Activated CD8-positive, alpha-beta memory T cell treated with anti-CD3 and anti-CD28 coated beads for 1 hour (primary cell): ENCODE measurements at regions not wholly inside any gene's neighbourhood (a gene's known extent, or its start where the extent isn't known, plus 50 kb on each side); places are given as distances from the start of the nearest gene placed in this dataset.

Source experiments
- DNase-seq, 2 donors: peaks; one replicate each; pipeline ENCODE4 v3.0.0-alpha.2; 2020; ENCODE audit warnings: low read depth in 1 of 2; ENCODE audit errors: extremely low read depth in 1 of 2

GRCh38 chr13:40458720-40458990, 207.8 kb downstream of the FOXO1 start:
- DNase-seq: no peak

DNA sequence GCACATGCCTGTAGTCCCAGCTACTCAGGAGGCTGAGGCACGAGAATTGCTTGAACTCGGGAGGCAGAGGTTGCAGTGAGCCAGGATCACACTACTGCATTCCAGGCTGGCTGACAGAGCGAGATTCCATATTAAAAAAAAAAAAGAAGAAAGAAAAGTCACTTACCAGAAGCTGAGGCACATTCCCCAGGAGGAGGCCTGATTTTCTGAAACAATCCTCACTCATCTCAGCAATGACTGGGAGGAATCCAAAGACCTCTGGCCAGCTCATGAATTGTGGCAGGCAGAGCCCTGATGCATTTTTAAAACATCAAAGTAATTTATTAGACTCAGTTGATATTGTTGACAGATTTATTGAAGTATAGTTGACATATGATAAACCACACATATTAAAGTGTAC, 206.3 kb downstream of the FOXO1 start:
- DNase-seq: no peak

DNA sequence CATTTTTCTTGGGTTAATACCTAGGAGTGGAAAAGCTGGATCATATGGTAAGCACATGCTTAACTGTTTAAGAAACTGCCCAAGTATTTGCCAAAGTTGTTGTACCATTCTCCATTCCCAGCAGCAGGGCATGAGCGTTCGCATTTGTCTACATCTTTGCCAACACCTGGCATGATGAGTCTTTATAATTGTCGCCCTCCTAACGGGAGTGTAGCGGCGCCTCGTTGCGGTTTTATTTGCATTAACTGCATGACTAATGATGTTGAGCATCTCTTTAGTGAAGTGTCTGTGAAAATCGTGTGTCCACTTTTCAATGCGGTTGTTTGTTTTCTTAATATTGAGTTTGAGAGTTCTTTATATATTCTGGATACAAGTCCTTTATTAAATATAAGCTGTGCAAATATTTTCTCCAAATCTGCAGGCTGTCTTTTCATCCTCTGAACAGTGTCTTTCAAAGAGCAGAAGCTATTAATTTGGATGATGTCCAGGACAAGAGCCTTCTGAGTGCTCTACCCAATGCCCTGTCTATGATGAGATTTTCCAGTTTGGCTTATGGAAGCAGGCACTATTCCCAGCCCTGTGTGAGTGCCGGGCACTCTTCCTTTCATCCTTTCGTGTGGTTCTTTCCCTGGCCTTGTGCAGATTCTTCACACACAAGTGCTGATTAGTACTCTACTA, 202.0 kb downstream of the FOXO1 start:
- DNase-seq: no peak

DNA sequence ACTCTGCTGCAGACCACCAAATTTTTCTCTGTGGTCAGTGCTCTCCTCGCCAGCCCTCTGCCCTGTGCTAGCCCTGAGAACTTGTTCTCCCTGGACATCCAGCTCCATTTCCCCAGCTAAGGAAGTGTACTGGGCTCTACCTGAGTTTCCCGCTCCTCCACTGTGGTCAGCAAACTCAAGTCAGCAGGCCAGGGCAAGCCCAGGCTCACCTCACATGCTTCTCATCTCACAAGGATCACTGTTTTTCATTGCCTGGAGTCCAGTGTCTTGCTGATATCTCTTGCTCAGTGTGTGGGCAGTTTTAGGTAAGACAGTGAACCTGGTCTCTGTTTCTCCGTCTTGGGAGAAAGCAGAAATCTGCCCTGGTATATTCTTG, 201.4 kb downstream of the FOXO1 start:
- no peak for DNase-seq

GRCh38 chr13:40466272-40466671, 200.2 kb downstream of the FOXO1 start:
- DNase-seq: no peak

DNA sequence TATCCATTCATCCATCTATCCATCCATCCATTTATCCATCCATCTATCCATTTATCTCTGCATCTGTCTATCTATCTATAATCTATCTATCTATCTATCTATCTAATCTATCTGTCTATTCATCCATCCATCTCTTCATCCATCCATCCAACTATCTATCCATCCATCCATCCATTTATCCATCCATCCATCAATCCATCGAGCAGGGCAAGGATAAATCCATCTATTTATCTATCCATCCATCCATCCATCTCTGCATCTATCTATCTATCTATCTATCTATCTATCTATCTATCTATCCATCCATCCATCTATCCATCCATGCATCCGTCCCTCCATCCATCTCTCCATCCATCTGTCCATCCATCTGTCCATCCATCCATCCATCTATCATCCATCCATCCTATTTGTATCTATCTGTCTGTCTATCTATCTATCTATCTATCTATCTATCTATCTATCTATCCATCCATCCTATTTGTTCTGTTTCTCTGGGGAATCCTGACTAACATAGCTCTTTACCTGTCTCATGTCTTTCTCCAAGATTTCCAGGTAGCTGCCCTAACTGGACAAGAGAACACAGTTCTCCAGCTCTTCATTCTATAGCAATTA, 198.1 kb downstream of the FOXO1 start:
- no peak for DNase-seq

DNA sequence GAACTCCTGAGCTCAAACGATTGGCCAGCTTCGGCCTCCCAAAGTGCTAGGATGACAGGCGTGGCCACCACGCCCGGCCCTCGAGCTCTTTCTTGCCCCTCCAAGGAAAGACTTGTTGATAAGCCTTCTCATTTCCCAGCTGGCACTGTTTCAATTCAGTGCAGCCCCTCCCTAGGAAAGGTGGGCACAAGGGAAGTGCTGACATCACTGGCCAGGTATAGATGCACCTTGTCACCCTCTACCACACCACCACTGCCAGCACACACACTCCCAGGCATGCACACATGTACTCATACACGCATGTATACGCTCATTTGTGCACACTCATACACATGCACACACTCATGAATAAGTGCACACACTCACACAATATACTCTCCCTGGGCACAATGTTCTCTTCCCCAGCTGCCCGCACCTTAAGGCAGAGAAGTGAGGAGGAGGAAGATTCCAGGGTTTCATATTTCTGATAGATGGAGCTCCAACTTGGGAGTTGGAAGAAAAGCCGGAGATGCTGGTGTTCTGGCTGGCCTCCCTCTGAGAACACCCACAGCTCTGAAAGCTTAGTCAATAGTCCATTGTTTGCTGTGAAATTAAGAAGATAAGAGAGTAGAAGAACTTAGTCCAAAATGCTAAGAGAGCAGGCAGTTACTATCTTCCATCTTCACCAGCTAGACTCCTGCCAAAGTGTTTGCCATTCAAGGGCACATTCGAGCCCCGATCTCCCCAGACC, 196.7 kb downstream of the FOXO1 start:
- no peak for DNase-seq

DNA sequence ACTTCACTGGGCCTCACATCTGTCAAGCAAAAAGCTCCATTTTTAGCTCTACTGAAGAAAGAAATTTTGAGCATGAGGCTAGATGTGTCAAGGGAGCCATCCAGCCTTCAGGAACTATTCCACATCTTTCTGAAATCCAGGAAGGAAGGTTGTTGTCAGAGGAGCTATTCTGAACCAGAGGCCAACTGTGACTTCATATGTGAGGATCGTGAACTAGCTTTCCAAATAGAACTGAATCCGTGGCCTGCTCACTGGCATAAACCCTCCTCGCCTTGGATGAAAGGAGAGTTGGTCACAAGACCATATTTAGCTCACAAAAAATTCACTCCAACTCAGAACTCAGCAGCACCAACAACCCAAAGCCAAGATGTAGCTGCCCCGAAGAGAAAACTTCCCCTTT, 195.8 kb downstream of the FOXO1 start:
- DNase-seq: no peak

- no peak for DNase-seq
Observed at GRCh38 chr13:40471076-40471475, 195.4 kb downstream of the FOXO1 start.

- DNase-seq: no peak
Observed at GRCh38 chr13:40471911-40472310, 194.5 kb downstream of the FOXO1 start.

- DNase-seq: no peak
Observed at GRCh38 chr13:40472427-40473220, 193.8 kb downstream of the FOXO1 start.

DNA sequence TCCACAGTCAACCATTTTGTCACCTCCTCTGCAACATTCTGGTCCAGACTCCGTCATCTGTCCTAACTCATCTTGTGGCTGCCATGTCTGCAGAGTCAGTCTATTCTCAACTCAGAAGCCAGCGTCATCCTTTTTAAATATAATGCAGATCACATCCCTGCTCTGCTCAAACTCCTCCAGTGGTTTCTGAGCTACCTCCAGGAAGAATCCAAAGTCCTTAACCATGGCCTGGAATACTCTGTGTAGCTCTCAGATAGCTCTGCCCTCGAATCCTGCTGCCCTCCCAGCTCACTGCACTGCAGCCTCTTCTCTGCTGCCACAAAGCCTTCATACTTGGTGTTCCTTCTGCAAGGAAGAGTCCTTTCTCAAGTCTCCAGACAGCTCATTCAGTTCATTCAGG, 190.8 kb downstream of the FOXO1 start:
- no peak for DNase-seq

GRCh38 chr13:40476175-40476958, 190.1 kb downstream of the FOXO1 start:
- no peak for DNase-seq

DNA sequence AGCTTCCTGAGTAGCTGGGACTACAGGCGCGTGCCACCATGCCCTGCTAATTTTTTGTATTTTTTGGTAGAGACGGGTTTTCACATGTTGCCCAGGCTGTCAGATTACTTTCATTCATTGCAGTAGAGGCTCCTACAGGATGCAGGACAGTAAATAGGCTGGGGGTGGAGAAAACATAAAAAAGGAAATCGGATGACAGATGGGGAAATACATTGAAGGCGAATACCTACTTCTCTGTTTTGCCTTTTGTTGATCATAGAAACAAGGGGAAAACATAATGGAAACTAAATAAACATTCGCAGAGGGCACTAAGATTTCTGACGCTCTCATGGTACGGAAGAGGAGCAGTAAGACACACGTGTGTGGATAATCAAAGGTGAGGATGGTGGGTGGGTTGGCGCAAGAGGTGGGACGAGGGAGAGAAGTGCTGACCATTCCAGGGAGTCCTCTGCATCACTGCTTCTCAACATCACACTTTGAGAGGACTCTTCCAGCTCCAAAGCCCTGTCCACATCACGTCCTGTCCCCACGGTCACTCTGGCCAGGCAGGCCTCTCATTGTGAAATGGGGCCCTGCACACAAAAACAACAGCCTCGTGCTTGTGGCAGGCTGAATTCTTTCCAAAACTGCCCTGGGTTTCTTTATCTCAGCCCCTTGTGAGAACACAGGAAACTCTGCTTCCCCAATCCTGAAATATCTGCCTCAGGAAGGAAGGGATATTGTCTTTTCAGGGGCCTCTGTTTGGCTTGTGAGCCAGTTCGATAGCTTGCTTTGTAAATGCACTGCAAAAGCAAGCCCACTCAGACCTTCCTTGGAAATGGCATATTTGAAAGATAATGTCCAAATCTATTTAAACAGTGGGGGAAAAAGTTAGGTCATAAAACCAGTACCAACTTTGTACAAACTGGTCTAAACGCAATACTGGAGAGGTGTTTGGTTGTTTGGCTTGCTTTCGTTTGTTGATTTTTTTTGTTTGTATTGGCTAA, 188.5 kb downstream of the FOXO1 start:
- no peak for DNase-seq

DNA sequence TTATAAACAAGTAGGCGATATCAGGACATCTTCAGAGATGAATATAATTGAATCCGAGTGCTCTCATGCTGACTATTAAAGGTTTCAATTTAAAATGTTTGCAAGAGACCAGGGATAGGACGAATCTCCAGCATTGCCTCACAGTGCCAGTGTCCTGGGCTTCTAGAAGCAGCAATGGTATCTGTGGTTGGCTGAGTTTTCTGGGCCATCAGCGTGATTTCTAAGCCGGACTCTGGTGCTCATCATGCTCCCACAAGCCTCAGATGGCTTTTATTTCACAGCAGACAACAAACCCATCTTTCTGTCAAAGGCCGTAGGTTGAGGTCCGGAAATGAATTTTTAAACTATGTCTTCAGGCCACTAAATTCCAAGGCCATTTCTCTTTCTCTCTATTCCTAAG, 187.7 kb downstream of the FOXO1 start:
- no peak for DNase-seq

DNA sequence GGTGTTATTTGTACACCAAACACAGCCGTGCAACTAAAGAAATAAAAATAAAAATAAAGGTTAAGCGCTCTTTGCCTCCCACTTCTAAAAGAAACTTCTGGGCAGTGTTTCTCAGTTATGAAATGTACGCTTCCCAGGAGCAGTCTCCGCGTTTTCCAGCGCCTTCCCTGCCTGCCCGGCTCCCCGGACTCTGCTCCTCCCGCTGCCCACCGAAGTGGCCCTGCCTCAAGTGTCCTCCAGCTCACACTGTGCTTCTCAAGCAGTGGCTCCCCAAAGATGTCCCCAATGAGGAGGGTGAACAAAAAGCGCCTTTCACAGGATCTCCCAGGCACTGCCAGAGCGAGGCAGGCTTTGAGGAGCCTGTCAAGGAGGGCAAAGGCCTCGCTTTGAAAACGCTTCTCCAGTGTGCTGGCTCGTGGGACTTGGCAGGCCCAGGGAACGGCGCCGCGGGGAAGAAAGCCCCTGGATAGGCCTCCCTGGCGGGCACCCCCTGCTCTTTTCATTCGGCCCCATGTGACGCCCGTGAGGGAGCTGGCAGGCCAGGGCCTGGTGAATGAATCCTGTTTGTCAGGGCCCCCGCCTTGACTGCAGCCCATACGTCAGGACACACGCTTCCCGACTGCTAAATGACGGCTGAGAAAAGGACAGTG, 187.1 kb downstream of the FOXO1 start:
- no peak for DNase-seq

DNA sequence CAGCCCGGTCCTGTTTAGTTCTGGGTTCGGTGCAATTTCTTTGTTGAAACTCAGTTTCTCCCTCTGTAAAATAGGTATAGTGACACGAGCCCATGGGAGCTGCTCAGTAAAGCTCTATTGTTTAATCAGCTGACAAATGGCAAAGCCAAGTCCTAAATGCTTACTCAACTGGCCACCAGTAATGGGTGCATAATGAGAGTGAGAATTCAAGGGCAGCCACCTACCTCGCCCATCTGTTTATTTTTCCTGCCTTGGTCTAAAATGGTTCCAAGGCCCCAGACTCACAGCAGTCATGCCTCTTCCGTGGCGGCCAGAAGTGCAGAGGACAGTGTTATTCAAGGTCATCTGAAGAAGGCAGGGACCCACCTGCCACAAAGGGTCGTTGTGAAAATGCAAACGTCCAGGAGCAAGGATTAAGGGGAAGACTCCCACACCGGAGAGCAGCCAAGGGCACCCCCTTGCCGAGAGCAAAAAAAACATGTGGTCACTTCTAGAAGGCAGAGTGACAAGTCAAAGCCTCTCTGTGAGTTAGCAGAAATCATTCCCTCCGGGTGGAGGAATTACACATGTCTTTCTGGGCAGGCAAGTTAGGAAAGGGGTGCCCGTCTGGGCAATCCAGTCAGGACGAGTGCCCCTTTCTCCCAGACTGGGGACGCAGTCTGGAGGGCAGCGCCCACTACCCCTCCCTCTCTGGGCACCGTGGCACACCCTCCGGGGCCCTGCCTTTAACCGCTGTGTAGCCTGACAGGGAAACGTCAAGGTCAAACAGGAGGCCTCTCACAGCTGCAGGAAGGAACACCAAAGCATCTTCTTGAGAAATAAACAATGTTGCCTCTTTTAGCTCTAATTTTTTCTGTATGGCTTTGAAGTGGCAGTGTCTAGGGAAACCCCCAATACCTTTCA, 186.2 kb downstream of the FOXO1 start:
- no peak for DNase-seq

GRCh38 chr13:40480915-40481516, 185.4 kb downstream of the FOXO1 start:
- no peak for DNase-seq
